ENCODE measurements at regions not wholly inside any gene's neighbourhood (a gene's known extent, or its start where the extent isn't known, plus 50 kb on each side); places are given as distances from the start of the nearest gene placed in this dataset.
A peak's percentile ranks its signal among the peaks of the same experiment; 100 is the strongest.

GRCh38 chr16:22614271-22614947, 103.7 kb downstream of the NPIPB5 start:
- no peak overlapping the region for H3K27ac ChIP-seq (ENCODE audit: insufficient read depth, low read length)
- no peak overlapping the region for H3K9ac ChIP-seq (ENCODE audit: insufficient read depth, low read length)
- DNase-seq (ENCODE audit: low read depth in 2 of 2): peak in 1 of 2 donors; percentile 66
- H3K27me3 ChIP-seq (ENCODE audit: control insufficient read depth, insufficient read depth, low read length): no peaks in the 10 kb centered on the region
- H2AFZ ChIP-seq (ENCODE audit: low read length): no peak overlapping the region
- H4K20me1 ChIP-seq (ENCODE audit: control insufficient read depth, extremely low read depth, insufficient read depth, low read length): no peaks in the 10 kb centered on the region
- H3K4me2 ChIP-seq (ENCODE audit: extremely low read depth, insufficient read depth, low read length): no peak overlapping the region
- TF ChIP-seq, protein P1, sequence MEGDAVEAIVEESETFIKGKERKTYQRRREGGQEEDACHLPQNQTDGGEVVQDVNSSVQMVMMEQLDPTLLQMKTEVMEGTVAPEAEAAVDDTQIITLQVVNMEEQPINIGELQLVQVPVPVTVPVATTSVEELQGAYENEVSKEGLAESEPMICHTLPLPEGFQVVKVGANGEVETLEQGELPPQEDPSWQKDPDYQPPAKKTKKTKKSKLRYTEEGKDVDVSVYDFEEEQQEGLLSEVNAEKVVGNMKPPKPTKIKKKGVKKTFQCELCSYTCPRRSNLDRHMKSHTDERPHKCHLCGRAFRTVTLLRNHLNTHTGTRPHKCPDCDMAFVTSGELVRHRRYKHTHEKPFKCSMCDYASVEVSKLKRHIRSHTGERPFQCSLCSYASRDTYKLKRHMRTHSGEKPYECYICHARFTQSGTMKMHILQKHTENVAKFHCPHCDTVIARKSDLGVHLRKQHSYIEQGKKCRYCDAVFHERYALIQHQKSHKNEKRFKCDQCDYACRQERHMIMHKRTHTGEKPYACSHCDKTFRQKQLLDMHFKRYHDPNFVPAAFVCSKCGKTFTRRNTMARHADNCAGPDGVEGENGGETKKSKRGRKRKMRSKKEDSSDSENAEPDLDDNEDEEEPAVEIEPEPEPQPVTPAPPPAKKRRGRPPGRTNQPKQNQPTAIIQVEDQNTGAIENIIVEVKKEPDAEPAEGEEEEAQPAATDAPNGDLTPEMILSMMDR (conservative IDR thresholded peaks at IDR 0.05 in 1 of 2, IDR thresholded peaks at IDR 0.05 in 1 of 2; ENCODE audit: low read depth in 1 of 2, low read length in 2 of 2): no peak
- no peak for TF ChIP-seq EZH2 (IDR thresholded peaks at IDR 0.05; ENCODE audit: low read length, missing control alignments)
- no peaks in the 10 kb centered on the region for H3K36me3 ChIP-seq (ENCODE audit: control insufficient read depth, insufficient read depth, low read length)
- no peak overlapping the region for H3K4me3 ChIP-seq (replicated peaks in 1 of 4; ENCODE audit: control extremely low read depth in 1 of 4, insufficient read depth in 1 of 4, low read depth in 3 of 4, low read length in 4 of 4)
- no peaks in the 10 kb centered on the region for H3K9me3 ChIP-seq (ENCODE audit: control insufficient read depth, insufficient read depth, low read depth, low read length)
- H3K79me2 ChIP-seq (ENCODE audit: control insufficient read depth, insufficient read depth, low read length): no peaks in the 10 kb centered on the region
- H3K4me1 ChIP-seq (ENCODE audit: control insufficient read depth, extremely low read depth, insufficient read depth, low read length): no peaks in the 10 kb centered on the region

- H4K20me1 ChIP-seq (ENCODE audit: control insufficient read depth, extremely low read depth, insufficient read depth, low read length): no peaks in the 10 kb centered on the region
- H3K36me3 ChIP-seq (ENCODE audit: control insufficient read depth, insufficient read depth, low read length): no peaks in the 10 kb centered on the region
- no peak overlapping the region for H3K4me2 ChIP-seq (ENCODE audit: extremely low read depth, insufficient read depth, low read length)
- no peak for TF ChIP-seq EZH2 (IDR thresholded peaks at IDR 0.05; ENCODE audit: low read length, missing control alignments)
- peaks cover 7% of the 10 kb centered on the region for H3K27me3 ChIP-seq (ENCODE audit: control insufficient read depth, insufficient read depth, low read length)
- no peak overlapping the region for H2AFZ ChIP-seq (ENCODE audit: low read length)
- H3K9me3 ChIP-seq (ENCODE audit: control insufficient read depth, insufficient read depth, low read depth, low read length): no peaks in the 10 kb centered on the region
- H3K4me3 ChIP-seq (replicated peaks in 1 of 4; ENCODE audit: control extremely low read depth in 1 of 4, insufficient read depth in 1 of 4, low read depth in 3 of 4, low read length in 4 of 4): no peak overlapping the region
- H3K27ac ChIP-seq (ENCODE audit: insufficient read depth, low read length): no peak overlapping the region
- DNase-seq (ENCODE audit: low read depth in 2 of 2): no peak
- H3K9ac ChIP-seq (ENCODE audit: insufficient read depth, low read length): no peak overlapping the region
- no peaks in the 10 kb centered on the region for H3K4me1 ChIP-seq (ENCODE audit: control insufficient read depth, extremely low read depth, insufficient read depth, low read length)
- H3K79me2 ChIP-seq (ENCODE audit: control insufficient read depth, insufficient read depth, low read length): no peaks in the 10 kb centered on the region
These were observed 108.2 kb downstream of the NPIPB5 start for GRCh38 chr16:22618842-22619241.

DNA sequence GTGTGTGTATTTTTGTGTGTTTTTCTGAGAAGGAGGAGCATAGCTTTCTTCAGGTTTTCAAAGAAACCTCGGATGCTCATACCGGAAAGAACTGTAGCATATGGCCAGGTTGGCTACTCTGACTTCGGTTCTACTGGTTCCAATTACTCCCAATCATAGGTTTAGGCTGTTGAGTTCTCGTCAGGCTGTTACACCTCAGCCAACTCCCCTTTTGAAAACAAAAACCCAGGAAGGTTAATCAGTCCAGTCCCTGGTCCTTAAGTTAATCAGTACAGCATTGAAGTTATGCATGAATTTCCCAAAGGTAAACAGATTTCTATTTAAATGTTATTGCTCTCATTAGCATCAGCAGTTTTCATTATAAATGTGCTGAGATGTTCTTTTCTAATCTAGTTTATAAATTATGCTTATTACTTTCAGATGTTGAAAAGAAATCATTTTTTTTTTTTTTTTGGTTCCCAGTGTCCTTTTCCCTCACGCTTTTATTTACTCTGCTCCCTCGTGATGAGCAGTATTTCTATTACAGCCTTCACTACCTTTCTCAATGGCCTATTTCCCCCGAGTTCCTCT, 111.0 kb downstream of the NPIPB5 start:
- TF ChIP-seq, protein P1 (conservative IDR thresholded peaks at IDR 0.05 in 1 of 2, IDR thresholded peaks at IDR 0.05 in 1 of 2; ENCODE audit: low read depth in 1 of 2, low read length in 2 of 2): no peak
- no peak for TF ChIP-seq EZH2 (IDR thresholded peaks at IDR 0.05; ENCODE audit: low read length, missing control alignments)
- DNase-seq (ENCODE audit: low read depth in 2 of 2): no peak
- H2AFZ ChIP-seq (ENCODE audit: low read length): no peak overlapping the region

More for the DNA sequence above, 111.0 kb downstream of the NPIPB5 start:
- Histone ChIP-seq H3K4me3 (replicated peaks in 1 of 4; ENCODE audit: control extremely low read depth in 1 of 4, insufficient read depth in 1 of 4, low read depth in 3 of 4, low read length in 4 of 4) (no peak overlapping the region), H4K20me1 (ENCODE audit: control insufficient read depth, extremely low read depth, insufficient read depth, low read length) (no peaks in the 10 kb centered on the region), H3K9ac (ENCODE audit: insufficient read depth, low read length) (no peak overlapping the region), H3K36me3 (ENCODE audit: control insufficient read depth, insufficient read depth, low read length) (no peaks in the 10 kb centered on the region), H3K4me1 (ENCODE audit: control insufficient read depth, extremely low read depth, insufficient read depth, low read length) (no peaks in the 10 kb centered on the region), H3K79me2 (ENCODE audit: control insufficient read depth, insufficient read depth, low read length) (no peaks in the 10 kb centered on the region), H3K27me3 (ENCODE audit: control insufficient read depth, insufficient read depth, low read length) (peaks cover 9% of the 10 kb centered on the region), H3K9me3 (ENCODE audit: control insufficient read depth, insufficient read depth, low read depth, low read length) (no peaks in the 10 kb centered on the region), H3K4me2 (ENCODE audit: extremely low read depth, insufficient read depth, low read length) (no peak overlapping the region), H3K27ac (ENCODE audit: insufficient read depth, low read length) (no peak overlapping the region)
